ENCODE measurements at regions not wholly inside any gene's neighbourhood (a gene's known extent, or its start where the extent isn't known, plus 50 kb on each side); places are given as distances from the start of the nearest gene placed in this dataset.

GRCh38 chr6:169955731-169956437, 204.5 kb downstream of the ERMARD start:
- no peaks in the 10 kb centered on the region for H3K36me3 ChIP-seq (ENCODE audit: control insufficient read depth, insufficient read depth, low read length)
- no peak overlapping the region for H3K4me3 ChIP-seq (ENCODE audit: low read depth, low read length)
- Mint-ChIP-seq H3K9me3 (peaks cover 0 to 3% (median 0%) of the 10 kb centered on the region in 7 donors), H3K27me3 (peaks cover 18% of the 10 kb centered on the region), H3K27ac (no peak overlapping the region), H3K36me3 (no peaks in the 10 kb centered on the region), H3K4me3 (no peak overlapping the region), H3K4me1 (peaks cover 0 to 8% (median 2%) of the 10 kb centered on the region in 4 donors)
- DNase-seq (no peak), ATAC-seq (ENCODE audit: low read depth in 2 of 2) (no peak)
- peaks cover 5% of the 10 kb centered on the region for H3K27me3 ChIP-seq (ENCODE audit: control insufficient read depth, insufficient read depth, low read length)
- H3K9me3 ChIP-seq (ENCODE audit: control insufficient read depth in 2 of 2, low read length in 2 of 2): no peaks in the 10 kb centered on the region
- no peaks in the 10 kb centered on the region for H3K4me1 ChIP-seq (ENCODE audit: control insufficient read depth, insufficient read depth, low read length, poor library complexity, severe bottlenecking)
- no peak overlapping the region for H3K27ac ChIP-seq (ENCODE audit: insufficient read depth, low read length, poor library complexity, severe bottlenecking)

GRCh38 chr6:169954977-169955376, 203.6 kb downstream of the ERMARD start:
- H3K27me3 ChIP-seq (ENCODE audit: control insufficient read depth, insufficient read depth, low read length): peaks cover 4% of the 10 kb centered on the region
- DNase-seq: no peak
- Mint-ChIP-seq H3K4me3 (no peak overlapping the region), H3K27ac (no peak overlapping the region), H3K9me3 (peaks cover 0 to 3% (median 0%) of the 10 kb centered on the region in 7 donors), H3K4me1 (peaks cover 0 to 8% (median 2%) of the 10 kb centered on the region in 4 donors), H3K36me3 (no peaks in the 10 kb centered on the region), H3K27me3 (peaks cover 18% of the 10 kb centered on the region)
- H3K9me3 ChIP-seq (ENCODE audit: control insufficient read depth in 2 of 2, low read length in 2 of 2): no peaks in the 10 kb centered on the region
- H3K4me3 ChIP-seq (ENCODE audit: low read depth, low read length): no peak overlapping the region
- no peaks in the 10 kb centered on the region for H3K4me1 ChIP-seq (ENCODE audit: control insufficient read depth, insufficient read depth, low read length, poor library complexity, severe bottlenecking)
- H3K27ac ChIP-seq (ENCODE audit: insufficient read depth, low read length, poor library complexity, severe bottlenecking): no peak overlapping the region
- ATAC-seq (ENCODE audit: low read depth in 2 of 2): no peak
- H3K36me3 ChIP-seq (ENCODE audit: control insufficient read depth, insufficient read depth, low read length): no peaks in the 10 kb centered on the region

GRCh38 chr6:169953686-169954085, 202.3 kb downstream of the ERMARD start:
- no peak overlapping the region for H3K27ac ChIP-seq (ENCODE audit: insufficient read depth, low read length, poor library complexity, severe bottlenecking)
- H3K4me1 ChIP-seq (ENCODE audit: control insufficient read depth, insufficient read depth, low read length, poor library complexity, severe bottlenecking): no peaks in the 10 kb centered on the region
- H3K4me1 Mint-ChIP-seq: peaks cover 0 to 4% (median 0%) of the 10 kb centered on the region in 4 donors
- H3K9me3 ChIP-seq (ENCODE audit: control insufficient read depth in 2 of 2, low read length in 2 of 2): no peaks in the 10 kb centered on the region
- no peak for ATAC-seq (ENCODE audit: low read depth in 2 of 2)
- H3K27me3 ChIP-seq (ENCODE audit: control insufficient read depth, insufficient read depth, low read length): peaks cover 2% of the 10 kb centered on the region
- H3K9me3 Mint-ChIP-seq: peaks cover 0 to 3% (median 0%) of the 10 kb centered on the region in 7 donors
- H3K27me3 Mint-ChIP-seq: peaks cover 12% of the 10 kb centered on the region
- H3K36me3 ChIP-seq (ENCODE audit: control insufficient read depth, insufficient read depth, low read length): no peaks in the 10 kb centered on the region
- no peak overlapping the region for H3K4me3 ChIP-seq (ENCODE audit: low read depth, low read length)
- no peak for DNase-seq
- peak overlapping the region in 1 of 3 donors; percentile 44 for H3K27ac Mint-ChIP-seq
- H3K36me3 Mint-ChIP-seq: no peaks in the 10 kb centered on the region
- H3K4me3 Mint-ChIP-seq: no peak overlapping the region

GRCh38 chr6:169950558-169950957, 199.1 kb downstream of the ERMARD start:
- Histone ChIP-seq H3K27ac (ENCODE audit: insufficient read depth, low read length, poor library complexity, severe bottlenecking) (no peak overlapping the region), H3K9me3 (ENCODE audit: control insufficient read depth in 2 of 2, low read length in 2 of 2) (no peaks in the 10 kb centered on the region), H3K27me3 (ENCODE audit: control insufficient read depth, insufficient read depth, low read length) (peaks cover 2% of the 10 kb centered on the region), H3K4me1 (ENCODE audit: control insufficient read depth, insufficient read depth, low read length, poor library complexity, severe bottlenecking) (no peaks in the 10 kb centered on the region), H3K36me3 (ENCODE audit: control insufficient read depth, insufficient read depth, low read length) (no peaks in the 10 kb centered on the region), H3K4me3 (ENCODE audit: low read depth, low read length) (no peak overlapping the region)
- Mint-ChIP-seq H3K4me1 (peaks cover 0 to 4% (median 0%) of the 10 kb centered on the region in 4 donors), H3K4me3 (no peak overlapping the region), H3K9me3 (peaks cover 0 to 1% (median 0%) of the 10 kb centered on the region in 7 donors), H3K36me3 (no peaks in the 10 kb centered on the region), H3K27me3 (peaks cover 8% of the 10 kb centered on the region), H3K27ac (no peak overlapping the region)
- ATAC-seq (ENCODE audit: low read depth in 2 of 2) (peak in 1 of 2 donors; percentile 44), DNase-seq (peak in 2 of 3 donors; percentile 33 to 48)

GRCh38 chr6:169949511-169950097, 198.2 kb downstream of the ERMARD start:
- Histone ChIP-seq H3K4me1 (ENCODE audit: control insufficient read depth, insufficient read depth, low read length, poor library complexity, severe bottlenecking) (no peaks in the 10 kb centered on the region), H3K9me3 (ENCODE audit: control insufficient read depth in 2 of 2, low read length in 2 of 2) (no peaks in the 10 kb centered on the region), H3K27ac (ENCODE audit: insufficient read depth, low read length, poor library complexity, severe bottlenecking) (no peak overlapping the region), H3K27me3 (ENCODE audit: control insufficient read depth, insufficient read depth, low read length) (peaks cover 3% of the 10 kb centered on the region), H3K4me3 (ENCODE audit: low read depth, low read length) (no peak overlapping the region), H3K36me3 (ENCODE audit: control insufficient read depth, insufficient read depth, low read length) (no peaks in the 10 kb centered on the region)
- H3K4me3 Mint-ChIP-seq: no peak overlapping the region
- no peak overlapping the region for H3K27ac Mint-ChIP-seq
- ATAC-seq (ENCODE audit: low read depth in 2 of 2): no peak
- H3K9me3 Mint-ChIP-seq: peaks cover 0 to 1% (median 0%) of the 10 kb centered on the region in 7 donors
- H3K36me3 Mint-ChIP-seq: no peaks in the 10 kb centered on the region
- no peak for DNase-seq
- H3K27me3 Mint-ChIP-seq: peaks cover 7% of the 10 kb centered on the region
- no peaks in the 10 kb centered on the region for H3K4me1 Mint-ChIP-seq

- Mint-ChIP-seq H3K9me3 (peaks cover 0 to 8% (median 2%) of the 10 kb centered on the region in 7 donors), H3K4me1 (no peaks in the 10 kb centered on the region), H3K27me3 (peaks cover 20% of the 10 kb centered on the region), H3K36me3 (no peaks in the 10 kb centered on the region), H3K27ac (no peak overlapping the region), H3K4me3 (no peak overlapping the region)
- Histone ChIP-seq H3K27ac (ENCODE audit: insufficient read depth, low read length, poor library complexity, severe bottlenecking) (no peak overlapping the region), H3K4me1 (ENCODE audit: control insufficient read depth, insufficient read depth, low read length, poor library complexity, severe bottlenecking) (no peaks in the 10 kb centered on the region), H3K36me3 (ENCODE audit: control insufficient read depth, insufficient read depth, low read length) (no peaks in the 10 kb centered on the region), H3K9me3 (ENCODE audit: control insufficient read depth in 2 of 2, low read length in 2 of 2) (peaks cover 0 to 4% of the 10 kb centered on the region in 2 experiments), H3K4me3 (ENCODE audit: low read depth, low read length) (no peak overlapping the region), H3K27me3 (ENCODE audit: control insufficient read depth, insufficient read depth, low read length) (peaks cover 7% of the 10 kb centered on the region)
- ATAC-seq (ENCODE audit: low read depth in 2 of 2): no peak
- DNase-seq: no peak
Measured at GRCh38 chr6:169946971-169947370, 195.5 kb downstream of the ERMARD start.

GRCh38 chr6:169945117-169945516, 193.7 kb downstream of the ERMARD start:
- H3K27me3 Mint-ChIP-seq: peaks cover 20% of the 10 kb centered on the region
- H3K27me3 ChIP-seq (ENCODE audit: control insufficient read depth, insufficient read depth, low read length): peaks cover 5% of the 10 kb centered on the region
- no peaks in the 10 kb centered on the region for H3K36me3 Mint-ChIP-seq
- DNase-seq (no peak), ATAC-seq (ENCODE audit: low read depth in 2 of 2) (no peak)
- no peaks in the 10 kb centered on the region for H3K4me1 ChIP-seq (ENCODE audit: control insufficient read depth, insufficient read depth, low read length, poor library complexity, severe bottlenecking)
- peaks cover 0 to 8% (median 2%) of the 10 kb centered on the region in 7 donors for H3K9me3 Mint-ChIP-seq
- H3K27ac Mint-ChIP-seq: no peak overlapping the region
- H3K4me1 Mint-ChIP-seq: no peaks in the 10 kb centered on the region
- no peak overlapping the region for H3K4me3 ChIP-seq (ENCODE audit: low read depth, low read length)
- H3K4me3 Mint-ChIP-seq: no peak overlapping the region
- peaks cover 0 to 4% of the 10 kb centered on the region in 2 experiments for H3K9me3 ChIP-seq (ENCODE audit: control insufficient read depth in 2 of 2, low read length in 2 of 2)
- H3K36me3 ChIP-seq (ENCODE audit: control insufficient read depth, insufficient read depth, low read length): no peaks in the 10 kb centered on the region
- no peak overlapping the region for H3K27ac ChIP-seq (ENCODE audit: insufficient read depth, low read length, poor library complexity, severe bottlenecking)
